Erythroblast (primary cell): ENCODE measurements at regions not wholly inside any gene's neighbourhood (a gene's known extent, or its start where the extent isn't known, plus 50 kb on each side); places are given as distances from the start of the nearest gene placed in this dataset.

Experiments
- GATA1 ChIP-seq: IDR thresholded peaks from 2 replicates; pipeline ENCODE4 v1.6.1; 2011; ENCODE audit warnings: low read depth, mild to moderate bottlenecking, control low read depth, low read length, moderate library complexity
- POLR2A ChIP-seq: IDR thresholded peaks from 2 replicates; pipeline ENCODE4 v1.6.1; 2011; ENCODE audit warnings: mild to moderate bottlenecking, low read length

DNA sequence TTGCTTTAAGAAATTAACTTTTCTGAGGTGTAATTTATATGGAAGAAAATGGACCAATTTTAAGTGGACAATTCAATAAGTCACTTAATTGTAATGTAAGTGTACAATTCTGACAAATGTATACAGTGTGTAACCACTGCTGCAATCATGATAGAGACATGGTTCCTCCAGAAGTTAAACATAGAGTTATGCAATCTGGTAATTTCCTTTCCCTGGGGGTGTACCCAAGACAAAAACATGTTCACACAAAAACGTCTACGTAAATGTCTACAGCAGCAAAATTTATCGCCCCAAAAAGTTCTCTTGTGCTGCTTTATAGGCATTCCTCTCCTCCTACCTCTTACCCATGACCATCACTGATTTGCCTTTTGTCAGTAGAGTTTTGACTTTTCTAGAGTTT lies 141.5 kb downstream of the AQP4 start:
- TF ChIP-seq POLR2A (no peak), GATA1 (no peak)
